ENCODE measurements at regions not wholly inside any gene's neighbourhood (a gene's known extent, or its start where the extent isn't known, plus 50 kb on each side); places are given as distances from the start of the nearest gene placed in this dataset.

- TF ChIP-seq, protein P1, sequence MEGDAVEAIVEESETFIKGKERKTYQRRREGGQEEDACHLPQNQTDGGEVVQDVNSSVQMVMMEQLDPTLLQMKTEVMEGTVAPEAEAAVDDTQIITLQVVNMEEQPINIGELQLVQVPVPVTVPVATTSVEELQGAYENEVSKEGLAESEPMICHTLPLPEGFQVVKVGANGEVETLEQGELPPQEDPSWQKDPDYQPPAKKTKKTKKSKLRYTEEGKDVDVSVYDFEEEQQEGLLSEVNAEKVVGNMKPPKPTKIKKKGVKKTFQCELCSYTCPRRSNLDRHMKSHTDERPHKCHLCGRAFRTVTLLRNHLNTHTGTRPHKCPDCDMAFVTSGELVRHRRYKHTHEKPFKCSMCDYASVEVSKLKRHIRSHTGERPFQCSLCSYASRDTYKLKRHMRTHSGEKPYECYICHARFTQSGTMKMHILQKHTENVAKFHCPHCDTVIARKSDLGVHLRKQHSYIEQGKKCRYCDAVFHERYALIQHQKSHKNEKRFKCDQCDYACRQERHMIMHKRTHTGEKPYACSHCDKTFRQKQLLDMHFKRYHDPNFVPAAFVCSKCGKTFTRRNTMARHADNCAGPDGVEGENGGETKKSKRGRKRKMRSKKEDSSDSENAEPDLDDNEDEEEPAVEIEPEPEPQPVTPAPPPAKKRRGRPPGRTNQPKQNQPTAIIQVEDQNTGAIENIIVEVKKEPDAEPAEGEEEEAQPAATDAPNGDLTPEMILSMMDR (IDR thresholded peaks at IDR 0.05): no peak
- TF ChIP-seq POLR2A (IDR thresholded peaks at IDR 0.05; ENCODE audit: low read length): no peak
- TF ChIP-seq TP53 (CRISPR knock-in tag; IDR thresholded peaks at IDR 0.05): no peak
- TF ChIP-seq SMC3 (IDR thresholded peaks at IDR 0.05): no peak
- TF ChIP-seq RAD21 (conservative IDR thresholded peaks at IDR 0.05 in 1 of 2, IDR thresholded peaks at IDR 0.05 in 1 of 2): no peak
- TF ChIP-seq, protein P2, sequence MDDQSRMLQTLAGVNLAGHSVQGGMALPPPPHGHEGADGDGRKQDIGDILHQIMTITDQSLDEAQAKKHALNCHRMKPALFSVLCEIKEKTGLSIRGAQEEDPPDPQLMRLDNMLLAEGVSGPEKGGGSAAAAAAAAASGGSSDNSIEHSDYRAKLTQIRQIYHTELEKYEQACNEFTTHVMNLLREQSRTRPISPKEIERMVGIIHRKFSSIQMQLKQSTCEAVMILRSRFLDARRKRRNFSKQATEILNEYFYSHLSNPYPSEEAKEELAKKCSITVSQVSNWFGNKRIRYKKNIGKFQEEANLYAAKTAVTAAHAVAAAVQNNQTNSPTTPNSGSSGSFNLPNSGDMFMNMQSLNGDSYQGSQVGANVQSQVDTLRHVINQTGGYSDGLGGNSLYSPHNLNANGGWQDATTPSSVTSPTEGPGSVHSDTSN (IDR thresholded peaks at IDR 0.05): no peak
These were observed 329.9 kb upstream of the ISX start for GRCh38 chr22:34736081-34736480.
